ENCODE measurements at regions not wholly inside any gene's neighbourhood (a gene's known extent, or its start where the extent isn't known, plus 50 kb on each side); places are given as distances from the start of the nearest gene placed in this dataset.

- Mint-ChIP-seq H3K27me3 (ENCODE audit: low read depth, unreplicated experiment) (peaks cover 2% of the 10 kb centered on the region), H3K9me3 (ENCODE audit: unreplicated experiment) (no peaks in the 10 kb centered on the region), H3K4me3 (ENCODE audit: unreplicated experiment) (no peak overlapping the region), H3K4me1 (ENCODE audit: low read depth, unreplicated experiment) (no peaks in the 10 kb centered on the region), H3K36me3 (ENCODE audit: low read depth, unreplicated experiment) (no peaks in the 10 kb centered on the region), H3K27ac (ENCODE audit: unreplicated experiment) (no peak overlapping the region)
- Histone ChIP-seq H3K4me2 (ENCODE audit: low read length) (no peak overlapping the region), H3K9ac (ENCODE audit: low read length) (no peak overlapping the region), H3K36me3 (ENCODE audit: insufficient read depth, low read length) (no peaks in the 10 kb centered on the region), H4K20me1 (ENCODE audit: insufficient read depth, low read length) (no peaks in the 10 kb centered on the region), H3K27me3 (ENCODE audit: insufficient read depth, low read length) (no peaks in the 10 kb centered on the region), H3K9me3 (ENCODE audit: insufficient read depth, low read depth, low read length) (no peaks in the 10 kb centered on the region), H3K4me1 (ENCODE audit: insufficient read depth, low read length) (no peaks in the 10 kb centered on the region), H3K79me2 (ENCODE audit: insufficient read depth, low read length) (no peaks in the 10 kb centered on the region), H3K27ac (ENCODE audit: low read depth, low read length) (no peak overlapping the region), H2AFZ (ENCODE audit: low read depth, low read length) (no peak overlapping the region), H3K4me3 (ENCODE audit: insufficient read depth, low read depth, low read length) (no peak overlapping the region)
- no peak for FAIRE-seq
- DNase-seq (ENCODE audit: low read depth) = no peak
- TF ChIP-seq, protein P1, sequence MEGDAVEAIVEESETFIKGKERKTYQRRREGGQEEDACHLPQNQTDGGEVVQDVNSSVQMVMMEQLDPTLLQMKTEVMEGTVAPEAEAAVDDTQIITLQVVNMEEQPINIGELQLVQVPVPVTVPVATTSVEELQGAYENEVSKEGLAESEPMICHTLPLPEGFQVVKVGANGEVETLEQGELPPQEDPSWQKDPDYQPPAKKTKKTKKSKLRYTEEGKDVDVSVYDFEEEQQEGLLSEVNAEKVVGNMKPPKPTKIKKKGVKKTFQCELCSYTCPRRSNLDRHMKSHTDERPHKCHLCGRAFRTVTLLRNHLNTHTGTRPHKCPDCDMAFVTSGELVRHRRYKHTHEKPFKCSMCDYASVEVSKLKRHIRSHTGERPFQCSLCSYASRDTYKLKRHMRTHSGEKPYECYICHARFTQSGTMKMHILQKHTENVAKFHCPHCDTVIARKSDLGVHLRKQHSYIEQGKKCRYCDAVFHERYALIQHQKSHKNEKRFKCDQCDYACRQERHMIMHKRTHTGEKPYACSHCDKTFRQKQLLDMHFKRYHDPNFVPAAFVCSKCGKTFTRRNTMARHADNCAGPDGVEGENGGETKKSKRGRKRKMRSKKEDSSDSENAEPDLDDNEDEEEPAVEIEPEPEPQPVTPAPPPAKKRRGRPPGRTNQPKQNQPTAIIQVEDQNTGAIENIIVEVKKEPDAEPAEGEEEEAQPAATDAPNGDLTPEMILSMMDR (IDR thresholded peaks at IDR 0.05; ENCODE audit: insufficient read depth, low read depth, low read length) = no peak
- TF ChIP-seq EZH2 (IDR thresholded peaks at IDR 0.05; ENCODE audit: insufficient read depth, low read length) = no peak
Observed at GRCh38 chr20:6407163-6407562, 284.3 kb upstream of the FERMT1 start.

- DNase-seq (ENCODE audit: low read depth) (peak; percentile 3), FAIRE-seq (no peak)
- Histone ChIP-seq H3K79me2 (ENCODE audit: insufficient read depth, low read length) (no peaks in the 10 kb centered on the region), H3K27me3 (ENCODE audit: insufficient read depth, low read length) (no peaks in the 10 kb centered on the region), H3K9ac (ENCODE audit: low read length) (no peak overlapping the region), H3K4me3 (ENCODE audit: insufficient read depth, low read depth, low read length) (no peak overlapping the region), H3K9me3 (ENCODE audit: insufficient read depth, low read depth, low read length) (no peaks in the 10 kb centered on the region), H3K36me3 (ENCODE audit: insufficient read depth, low read length) (no peaks in the 10 kb centered on the region), H3K4me1 (ENCODE audit: insufficient read depth, low read length) (no peaks in the 10 kb centered on the region), H3K27ac (ENCODE audit: low read depth, low read length) (no peak overlapping the region), H3K4me2 (ENCODE audit: low read length) (no peak overlapping the region), H4K20me1 (ENCODE audit: insufficient read depth, low read length) (no peaks in the 10 kb centered on the region), H2AFZ (ENCODE audit: low read depth, low read length) (no peak overlapping the region)
- H3K27me3 Mint-ChIP-seq (ENCODE audit: low read depth, unreplicated experiment) = peaks cover 2% of the 10 kb centered on the region
- H3K4me3 Mint-ChIP-seq (ENCODE audit: unreplicated experiment) = no peak overlapping the region
- no peak overlapping the region for H3K27ac Mint-ChIP-seq (ENCODE audit: unreplicated experiment)
- no peaks in the 10 kb centered on the region for H3K9me3 Mint-ChIP-seq (ENCODE audit: unreplicated experiment)
- H3K36me3 Mint-ChIP-seq (ENCODE audit: low read depth, unreplicated experiment) = no peaks in the 10 kb centered on the region
- no peaks in the 10 kb centered on the region for H3K4me1 Mint-ChIP-seq (ENCODE audit: low read depth, unreplicated experiment)
- TF ChIP-seq, protein P1 (IDR thresholded peaks at IDR 0.05; ENCODE audit: insufficient read depth, low read depth, low read length) = no peak
- TF ChIP-seq EZH2 (IDR thresholded peaks at IDR 0.05; ENCODE audit: insufficient read depth, low read length) = no peak
Observed at GRCh38 chr20:6401893-6402557, 279.2 kb upstream of the FERMT1 start.

- Mint-ChIP-seq H3K27me3 (ENCODE audit: low read depth, unreplicated experiment) (no peaks in the 10 kb centered on the region), H3K9me3 (ENCODE audit: unreplicated experiment) (no peaks in the 10 kb centered on the region), H3K4me3 (ENCODE audit: unreplicated experiment) (no peak overlapping the region), H3K27ac (ENCODE audit: unreplicated experiment) (no peak overlapping the region), H3K4me1 (ENCODE audit: low read depth, unreplicated experiment) (peaks cover 2% of the 10 kb centered on the region), H3K36me3 (ENCODE audit: low read depth, unreplicated experiment) (no peaks in the 10 kb centered on the region)
- no peak overlapping the region for H3K4me3 ChIP-seq (ENCODE audit: insufficient read depth, low read depth, low read length)
- no peaks in the 10 kb centered on the region for H3K27me3 ChIP-seq (ENCODE audit: insufficient read depth, low read length)
- no peaks in the 10 kb centered on the region for H3K36me3 ChIP-seq (ENCODE audit: insufficient read depth, low read length)
- H3K4me2 ChIP-seq (ENCODE audit: low read length) = no peak overlapping the region
- H3K79me2 ChIP-seq (ENCODE audit: insufficient read depth, low read length) = no peaks in the 10 kb centered on the region
- H3K9me3 ChIP-seq (ENCODE audit: insufficient read depth, low read depth, low read length) = no peaks in the 10 kb centered on the region
- H3K4me1 ChIP-seq (ENCODE audit: insufficient read depth, low read length) = no peaks in the 10 kb centered on the region
- H2AFZ ChIP-seq (ENCODE audit: low read depth, low read length) = no peak overlapping the region
- no peaks in the 10 kb centered on the region for H4K20me1 ChIP-seq (ENCODE audit: insufficient read depth, low read length)
- TF ChIP-seq EZH2 (IDR thresholded peaks at IDR 0.05; ENCODE audit: insufficient read depth, low read length) = no peak
- TF ChIP-seq, protein P1 (IDR thresholded peaks at IDR 0.05; ENCODE audit: insufficient read depth, low read depth, low read length) = no peak
- H3K27ac ChIP-seq (ENCODE audit: low read depth, low read length) = no peak overlapping the region
- no peak for FAIRE-seq
- no peak overlapping the region for H3K9ac ChIP-seq (ENCODE audit: low read length)
- DNase-seq (ENCODE audit: low read depth) = no peak
Observed at GRCh38 chr20:6397115-6397514, 274.3 kb upstream of the FERMT1 start.

Data from astrocyte (in vitro differentiated cells and primary cell).